Calu3 (cell line): ENCODE measurements at regions not wholly inside any gene's neighbourhood (a gene's known extent, or its start where the extent isn't known, plus 50 kb on each side); places are given as distances from the start of the nearest gene placed in this dataset.

ENCODE experiments used
- BruUV-seq: library from RNA; stranded (reverse); fragments of 400-500 nt; replicated peaks from 2 replicates; lab custom pipeline; 2021; lab: Mats Ljungman, UMichigan
- CTCF ChIA-PET: fragments of 300-600 bp; sonication (Branson Sonifier 250); formaldehyde crosslinking; loops from one replicate; lab custom pipeline; 2022; ENCODE audit warnings: antibody characterized with exemption; lab: Charles Lee
- DNase-seq: peaks from one replicate; pipeline ENCODE4 v3.0.0; 2022
- H3K27ac Mint-ChIP-seq: one replicate; pipeline ENCODE4 v1.8.0; 2022; ENCODE audit warnings: mixed read lengths; ENCODE audit not compliant: unreplicated experiment
- H3K27me3 Mint-ChIP-seq: one replicate; pipeline ENCODE4 v1.8.0; 2022; ENCODE audit warnings: mixed read lengths; ENCODE audit not compliant: unreplicated experiment
- H3K36me3 Mint-ChIP-seq: one replicate; pipeline ENCODE4 v1.8.0; 2022; ENCODE audit warnings: mild to moderate bottlenecking, moderate library complexity, mixed read lengths; ENCODE audit not compliant: insufficient read depth, unreplicated experiment
- H3K4me1 Mint-ChIP-seq: one replicate; pipeline ENCODE4 v1.8.0; 2022; ENCODE audit warnings: mild to moderate bottlenecking, low read depth, mixed read lengths; ENCODE audit not compliant: unreplicated experiment
- H3K4me3 Mint-ChIP-seq: one replicate; pipeline ENCODE4 v1.8.0; 2022; ENCODE audit warnings: mild to moderate bottlenecking, low read depth, moderate library complexity, mixed read lengths; ENCODE audit not compliant: unreplicated experiment
- H3K9me3 Mint-ChIP-seq: one replicate; pipeline ENCODE4 v1.8.0; 2022; ENCODE audit warnings: low read depth, mixed read lengths; ENCODE audit not compliant: unreplicated experiment
- intact Hi-C: fragments of 100-400 bp; cut with micrococcal nuclease; formaldehyde crosslinking; loops from one replicate; pipeline ENCODE4 v1.10.0; 2022; ENCODE audit not compliant: unreplicated experiment
- TF ChIP-seq, protein P1 (sequence below): fragments of 200-600 bp; IDR thresholded peaks from one replicate; pipeline ENCODE4 v1.8.0; 2022; ENCODE audit warnings: antibody characterized with exemption; ENCODE audit not compliant: unreplicated experiment

DNA sequence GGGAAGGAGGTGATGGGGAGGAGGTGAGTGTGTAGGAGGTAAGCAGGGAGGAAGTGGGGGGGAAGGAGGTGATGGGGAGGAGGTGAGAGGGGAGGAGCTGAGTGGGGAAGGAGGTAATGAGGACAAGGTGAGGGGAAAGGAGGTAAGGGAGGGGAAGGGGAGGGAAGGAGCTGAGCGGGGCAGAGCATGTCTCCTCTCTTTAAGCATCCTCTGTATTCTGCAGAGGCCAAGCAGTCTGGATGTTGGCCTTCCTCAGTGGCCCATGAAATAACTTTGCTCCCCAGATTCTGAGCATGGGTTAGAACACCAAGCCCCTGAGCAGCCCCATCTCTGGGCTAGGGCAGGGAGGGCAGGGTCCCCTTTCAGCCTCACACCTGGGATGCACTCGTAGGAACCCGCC is 84.6 kb downstream of the EDN3 start:
- no peak overlapping the region for H3K4me3 Mint-ChIP-seq
- TF ChIP-seq, protein P1, sequence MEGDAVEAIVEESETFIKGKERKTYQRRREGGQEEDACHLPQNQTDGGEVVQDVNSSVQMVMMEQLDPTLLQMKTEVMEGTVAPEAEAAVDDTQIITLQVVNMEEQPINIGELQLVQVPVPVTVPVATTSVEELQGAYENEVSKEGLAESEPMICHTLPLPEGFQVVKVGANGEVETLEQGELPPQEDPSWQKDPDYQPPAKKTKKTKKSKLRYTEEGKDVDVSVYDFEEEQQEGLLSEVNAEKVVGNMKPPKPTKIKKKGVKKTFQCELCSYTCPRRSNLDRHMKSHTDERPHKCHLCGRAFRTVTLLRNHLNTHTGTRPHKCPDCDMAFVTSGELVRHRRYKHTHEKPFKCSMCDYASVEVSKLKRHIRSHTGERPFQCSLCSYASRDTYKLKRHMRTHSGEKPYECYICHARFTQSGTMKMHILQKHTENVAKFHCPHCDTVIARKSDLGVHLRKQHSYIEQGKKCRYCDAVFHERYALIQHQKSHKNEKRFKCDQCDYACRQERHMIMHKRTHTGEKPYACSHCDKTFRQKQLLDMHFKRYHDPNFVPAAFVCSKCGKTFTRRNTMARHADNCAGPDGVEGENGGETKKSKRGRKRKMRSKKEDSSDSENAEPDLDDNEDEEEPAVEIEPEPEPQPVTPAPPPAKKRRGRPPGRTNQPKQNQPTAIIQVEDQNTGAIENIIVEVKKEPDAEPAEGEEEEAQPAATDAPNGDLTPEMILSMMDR, result no peak
- CTCF ChIA-PET, result no interaction called here
- peaks cover 89% of the 10 kb centered on the region for H3K27me3 Mint-ChIP-seq
- H3K27ac Mint-ChIP-seq, result no peak overlapping the region
- intact Hi-C loops, result no loop called here
- H3K36me3 Mint-ChIP-seq, result no peaks in the 10 kb centered on the region
- H3K4me1 Mint-ChIP-seq, result no peaks in the 10 kb centered on the region
- no peak for DNase-seq
- no TSS peak for BruUV-seq
- H3K9me3 Mint-ChIP-seq, result no peaks in the 10 kb centered on the region

DNA sequence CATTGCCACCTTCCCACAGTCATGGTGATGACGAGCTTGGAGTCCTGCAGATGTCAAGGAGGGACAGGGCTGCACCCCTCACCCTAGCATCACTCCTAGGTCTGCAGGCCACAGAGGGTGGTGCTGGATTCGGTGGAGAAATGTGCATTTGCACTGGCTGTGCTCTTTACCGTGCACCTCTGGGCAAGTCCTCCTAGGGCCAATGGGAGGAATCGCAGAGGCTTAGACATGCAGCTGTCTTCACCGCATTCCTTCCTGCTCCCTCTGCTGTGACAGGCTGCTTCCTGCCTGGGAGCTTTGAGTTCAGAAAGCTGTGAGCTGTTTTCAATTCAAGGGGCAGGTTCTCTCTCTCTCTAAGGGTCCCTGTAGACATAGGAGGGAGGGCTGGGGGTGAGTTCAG is 85.1 kb downstream of the EDN3 start:
- H3K36me3 Mint-ChIP-seq, result no peaks in the 10 kb centered on the region
- CTCF ChIA-PET, result no interaction called here
- peaks cover 89% of the 10 kb centered on the region for H3K27me3 Mint-ChIP-seq
- no peaks in the 10 kb centered on the region for H3K9me3 Mint-ChIP-seq
- H3K4me1 Mint-ChIP-seq, result no peaks in the 10 kb centered on the region
- H3K4me3 Mint-ChIP-seq, result no peak overlapping the region
- intact Hi-C loops, result no loop called here
- DNase-seq, result no peak
- no peak overlapping the region for H3K27ac Mint-ChIP-seq
- no TSS peak for BruUV-seq
- TF ChIP-seq, protein P1, result no peak

- no peak for DNase-seq
Measured at GRCh38 chr20:59386809-59387208, 86.4 kb downstream of the EDN3 start.

GRCh38 chr20:59387891-59388290 is 87.5 kb downstream of the EDN3 start:
- BruUV-seq, result no TSS peak
- H3K9me3 Mint-ChIP-seq, result no peaks in the 10 kb centered on the region
- TF ChIP-seq, protein P1, result no peak
- no peak for DNase-seq
- intact Hi-C loops, result no loop called here
- H3K36me3 Mint-ChIP-seq, result no peaks in the 10 kb centered on the region
- H3K4me1 Mint-ChIP-seq, result no peaks in the 10 kb centered on the region
- CTCF ChIA-PET, result interaction anchor here (0.5 to 0.7 kb wide), 3 partner anchors 68 to 499 kb away, joined by 3 to 4 read pairs (median 3); no protein-coding TSS in a partner anchor
- peaks cover 81% of the 10 kb centered on the region for H3K27me3 Mint-ChIP-seq
- no peak overlapping the region for H3K4me3 Mint-ChIP-seq
- no peak overlapping the region for H3K27ac Mint-ChIP-seq

More at GRCh38 chr20:59386809-59387208, 86.4 kb downstream of the EDN3 start:
- intact Hi-C loops, result no loop called here
- Mint-ChIP-seq H3K36me3 (no peaks in the 10 kb centered on the region), H3K27me3 (peaks cover 87% of the 10 kb centered on the region), H3K9me3 (no peaks in the 10 kb centered on the region), H3K4me3 (no peak overlapping the region), H3K4me1 (no peaks in the 10 kb centered on the region), H3K27ac (no peak overlapping the region)
- CTCF ChIA-PET, result no interaction called here
- TF ChIP-seq, protein P1, result no peak
- BruUV-seq, result no TSS peak
